HCT116 (cell line): ENCODE measurements at regions not wholly inside any gene's neighbourhood (a gene's known extent, or its start where the extent isn't known, plus 50 kb on each side); places are given as distances from the start of the nearest gene placed in this dataset.

Source experiments
- ATAC-seq: fragments of 200-7000 bp; cut with Tn5 transposase; 2 replicates; pipeline ENCODE4 v1.9.1; 2020; ENCODE audit warnings: mild to moderate bottlenecking, moderate library complexity
- BruUV-seq: library from RNA; stranded (reverse); fragments of 400-500 nt; replicated peaks from 2 replicates; lab custom pipeline; 2021; lab: Mats Ljungman, UMichigan
- CTCF ChIA-PET: fragments of 300-600 bp; sonication (Branson Sonifier 250); formaldehyde crosslinking; loops from one replicate; lab custom pipeline; 2021; ENCODE audit warnings: antibody characterized with exemption; lab: Charles Lee
- POLR2A ChIA-PET: fragments of 300-600, 350-600 bp; sonication (Branson Sonifier 250); formaldehyde crosslinking; loops from one replicate; lab custom pipeline; 2021; ENCODE audit warnings: antibody characterized with exemption; lab: Charles Lee
- RAD21 ChIA-PET, 2 experiments: fragments of 300-600 bp; sonication (Branson Sonifier 250); formaldehyde crosslinking; loops; one replicate each; lab custom pipeline; 2023; ENCODE audit warnings: low total read pairs in 2 of 2; ENCODE audit not compliant: uncharacterized antibody in 2 of 2, unreplicated experiment in 2 of 2, low non-redundant PET in 1 of 2; lab: Charles Lee
- DNase-seq: peaks from one replicate; pipeline ENCODE4 v3.0.0-alpha.2; 2010; ENCODE audit warnings: low read depth, low spot score
- H2AFZ ChIP-seq: fragments of 200-600 bp; shearing (Covaris generic), sonication (generic); 2 replicates; pipeline ENCODE4 v1.6.1; 2017; ENCODE audit warnings: low read depth, mixed run types, mixed read lengths, antibody characterized with exemption, low read length; ENCODE audit not compliant: poor library complexity, severe bottlenecking
- H3K27ac ChIP-seq: 2 replicates; pipeline ENCODE4 v1.5.1; 2012; ENCODE audit warnings: low read depth, low read length
- H3K27me3 ChIP-seq: fragments of 200-600 bp; sonication (generic); 2 replicates; pipeline ENCODE4 v1.6.1; 2016; ENCODE audit warnings: mixed run types, low read length, mixed read lengths; ENCODE audit not compliant: insufficient read depth
- H3K36me3 ChIP-seq, 2 experiments: fragments of 200-500 bp in 1 of 2; fragments of 200-600 bp in 1 of 2; sonication (Bioruptor generic) in 1 of 2; sonication (generic) in 1 of 2; 2 replicates each; pipeline versions ENCODE4 v1.5.1 to v1.6.1; 2014 to 2016; ENCODE audit warnings: low read length in 2 of 2, inconsistent platforms in 1 of 2, mixed read lengths in 1 of 2, mixed run types in 1 of 2; ENCODE audit not compliant: insufficient read depth in 2 of 2, control insufficient read depth in 1 of 2
- H3K4me1 ChIP-seq, 2 experiments: fragments of 200-600 bp in 1 of 2; sonication (generic) in 1 of 2; 2 replicates each; pipeline versions ENCODE4 v1.5.1 to v1.6.1; 2012 to 2017; ENCODE audit warnings: low read length in 2 of 2, inconsistent platforms in 1 of 2, mild to moderate bottlenecking in 1 of 2, mixed read lengths in 1 of 2, mixed run types in 1 of 2, moderate library complexity in 1 of 2; ENCODE audit not compliant: insufficient read depth in 2 of 2, control insufficient read depth in 1 of 2
- H3K4me2 ChIP-seq: fragments of 200-600 bp; sonication (generic); 2 replicates; pipeline ENCODE4 v1.6.1; 2017; ENCODE audit warnings: mixed run types, low read length, mixed read lengths
- H3K4me3 ChIP-seq, 2 experiments: fragments of 200-600 bp in 1 of 2; sonication (generic) in 1 of 2; replicated peaks in 1 of 2; 2 replicates each; pipeline ENCODE4 v1.5.1; 2011 to 2016; ENCODE audit warnings: low read length in 2 of 2, control low read depth in 1 of 2, low read depth in 1 of 2, mild to moderate bottlenecking in 1 of 2, mixed read lengths in 1 of 2, mixed run types in 1 of 2
- H3K79me2 ChIP-seq: fragments of 200-600 bp; sonication (generic); 2 replicates; pipeline ENCODE4 v1.6.1; 2017; ENCODE audit warnings: mild to moderate bottlenecking, mixed run types, low read length, moderate library complexity, mixed read lengths; ENCODE audit not compliant: insufficient read depth
- H3K9ac ChIP-seq: fragments of 200-600 bp; sonication (generic); 2 replicates; pipeline ENCODE4 v1.6.1; 2016; ENCODE audit warnings: low read length, mixed read lengths
- H3K9me2 ChIP-seq: fragments of 200-600 bp; sonication (generic), shearing (Covaris generic); 2 replicates; pipeline ENCODE4 v1.6.1; 2017; ENCODE audit warnings: mixed run types, mild to moderate bottlenecking, moderate library complexity; ENCODE audit not compliant: insufficient read depth
- H3K9me3 ChIP-seq, 2 experiments: fragments of 200-500 bp in 1 of 2; fragments of 200-600 bp in 1 of 2; sonication (Bioruptor generic) in 1 of 2; sonication (generic) in 1 of 2; 2 replicates each; pipeline ENCODE4 v1.6.1; 2014 to 2017; ENCODE audit warnings: low read length in 2 of 2, mixed read lengths in 2 of 2, inconsistent platforms in 1 of 2, low read depth in 1 of 2, mild to moderate bottlenecking in 1 of 2, mixed run types in 1 of 2, moderate library complexity in 1 of 2; ENCODE audit not compliant: control insufficient read depth in 1 of 2, insufficient read depth in 1 of 2
- H4K20me1 ChIP-seq: fragments of 200-600 bp; sonication (generic), shearing (Covaris generic); 2 replicates; pipeline ENCODE4 v1.6.1; 2017; ENCODE audit warnings: mixed run types, mild to moderate bottlenecking, moderate library complexity; ENCODE audit not compliant: insufficient read depth
- CBX3 ChIP-seq: IDR thresholded peaks from 2 replicates; pipeline ENCODE4 v1.6.1; 2012; ENCODE audit warnings: low read depth
- JUND ChIP-seq: IDR thresholded peaks from 2 replicates; pipeline ENCODE4 v1.6.1; 2012
- POLR2A ChIP-seq: IDR thresholded peaks from 2 replicates; pipeline ENCODE4 v1.7.0; 2011; ENCODE audit warnings: borderline replicate concordance; ENCODE audit not compliant: insufficient read depth, insufficient read length; ENCODE audit errors: extremely low read depth
- RAD21 ChIP-seq: IDR thresholded peaks from 2 replicates; pipeline ENCODE4 v1.6.1; 2012; ENCODE audit warnings: low read depth, mild to moderate bottlenecking
- SRF ChIP-seq: IDR thresholded peaks from 2 replicates; pipeline ENCODE4 v1.6.1; 2012; ENCODE audit warnings: low read depth
- TCF7L2 ChIP-seq: IDR thresholded peaks from 2 replicates; pipeline ENCODE4 v1.7.0; 2011; ENCODE audit warnings: borderline replicate concordance, inconsistent platforms; ENCODE audit not compliant: insufficient read depth, insufficient read length; ENCODE audit errors: extremely low read depth
- YY1 ChIP-seq: IDR thresholded peaks from 2 replicates; pipeline ENCODE4 v1.6.1; 2011; ENCODE audit warnings: low read length, low read depth, moderate library complexity, mild to moderate bottlenecking; ENCODE audit not compliant: insufficient replicate concordance; ENCODE audit errors: extremely low read depth
- ZFX ChIP-seq: fragments of 450-650 bp; IDR thresholded peaks from 2 replicates; pipeline ENCODE4 v1.6.1; 2017
- intact Hi-C: fragments of 100-400 bp; cut with micrococcal nuclease; formaldehyde crosslinking; loops from 2 replicates; pipeline ENCODE4 v1.10.0; 2022
- TF ChIP-seq, protein P1 (sequence below): IDR thresholded peaks from 2 replicates; pipeline ENCODE4 v1.6.1; 2012
- TF ChIP-seq, protein P2 (sequence below): IDR thresholded peaks from 2 replicates; pipeline ENCODE4 v1.6.1; 2012
- TF ChIP-seq, protein P3 (sequence below), 3 experiments: fragments of 200-600 bp in 1 of 3; sonication (generic) in 1 of 3; IDR thresholded peaks in 2 of 3; conservative IDR thresholded peaks in 1 of 3; 2 replicates each; pipeline ENCODE4 v1.5.1; 2012 to 2017; ENCODE audit warnings: low read depth in 2 of 3, low read length in 2 of 3, antibody characterized with exemption in 1 of 3, borderline replicate concordance in 1 of 3, control low read depth in 1 of 3, mild to moderate bottlenecking in 1 of 3, mixed read lengths in 1 of 3, mixed run types in 1 of 3, moderate library complexity in 1 of 3; ENCODE audit not compliant: insufficient read depth in 1 of 3
- TF ChIP-seq, protein P4 (sequence below): IDR thresholded peaks from 2 replicates; pipeline ENCODE4 v1.6.1; 2011; ENCODE audit warnings: mild to moderate bottlenecking, low read length, moderate library complexity; ENCODE audit not compliant: insufficient replicate concordance; ENCODE audit errors: extremely low read depth

DNA sequence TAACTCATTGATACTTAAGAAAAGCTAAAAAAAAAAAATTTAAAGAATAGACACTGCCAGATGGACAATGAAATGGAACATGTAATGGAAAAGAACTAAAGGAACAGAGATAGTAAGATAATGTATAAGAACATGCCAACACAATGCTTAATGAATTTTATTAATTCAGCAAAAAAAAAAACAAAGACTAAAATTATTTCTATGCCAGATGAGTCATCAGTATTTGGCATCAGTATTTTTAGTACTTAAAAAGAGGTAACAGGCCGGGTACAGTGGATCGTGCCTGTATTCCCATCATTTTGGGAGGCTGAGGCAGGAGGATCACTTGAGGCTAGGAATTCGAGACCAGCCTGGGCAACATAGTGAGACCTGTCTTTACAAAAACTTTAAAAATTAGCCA lies 168.5 kb downstream of the CYB561 start:
- no peak for TF ChIP-seq TCF7L2
- 0 out of 2 replicates have a peak, but pooled peaks have one; percentile 4 for TF ChIP-seq JUND
- 0 out of 2 replicates have a peak, but pooled peaks have one; percentile 13 for TF ChIP-seq CBX3
- TF ChIP-seq, protein P1, sequence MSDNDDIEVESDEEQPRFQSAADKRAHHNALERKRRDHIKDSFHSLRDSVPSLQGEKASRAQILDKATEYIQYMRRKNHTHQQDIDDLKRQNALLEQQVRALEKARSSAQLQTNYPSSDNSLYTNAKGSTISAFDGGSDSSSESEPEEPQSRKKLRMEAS = no peak
- intact Hi-C loops = no loop called here
- Histone ChIP-seq H3K27me3 (no peaks in the 10 kb centered on the region), H3K9me2 (no peaks in the 10 kb centered on the region), H2AFZ (no peak overlapping the region), H3K4me1 (peaks cover 43 to 54% of the 10 kb centered on the region in 2 experiments), H3K4me2 (no peak overlapping the region), H3K27ac (no peak overlapping the region), H3K36me3 (no peaks in the 10 kb centered on the region), H3K79me2 (no peaks in the 10 kb centered on the region), H3K9me3 (no peaks in the 10 kb centered on the region), H3K9ac (no peak overlapping the region), H3K4me3 (no peak overlapping the region), H4K20me1 (no peaks in the 10 kb centered on the region)
- no TSS peak for BruUV-seq
- no peak for ATAC-seq
- POLR2A ChIA-PET = interaction anchor here (1.2 kb wide), 1 partner anchor 12 kb away, joined by 5 read pairs; no protein-coding TSS in a partner anchor
- CTCF ChIA-PET = no interaction called here
- RAD21 ChIA-PET = no interaction called here
- no peak for DNase-seq

DNA sequence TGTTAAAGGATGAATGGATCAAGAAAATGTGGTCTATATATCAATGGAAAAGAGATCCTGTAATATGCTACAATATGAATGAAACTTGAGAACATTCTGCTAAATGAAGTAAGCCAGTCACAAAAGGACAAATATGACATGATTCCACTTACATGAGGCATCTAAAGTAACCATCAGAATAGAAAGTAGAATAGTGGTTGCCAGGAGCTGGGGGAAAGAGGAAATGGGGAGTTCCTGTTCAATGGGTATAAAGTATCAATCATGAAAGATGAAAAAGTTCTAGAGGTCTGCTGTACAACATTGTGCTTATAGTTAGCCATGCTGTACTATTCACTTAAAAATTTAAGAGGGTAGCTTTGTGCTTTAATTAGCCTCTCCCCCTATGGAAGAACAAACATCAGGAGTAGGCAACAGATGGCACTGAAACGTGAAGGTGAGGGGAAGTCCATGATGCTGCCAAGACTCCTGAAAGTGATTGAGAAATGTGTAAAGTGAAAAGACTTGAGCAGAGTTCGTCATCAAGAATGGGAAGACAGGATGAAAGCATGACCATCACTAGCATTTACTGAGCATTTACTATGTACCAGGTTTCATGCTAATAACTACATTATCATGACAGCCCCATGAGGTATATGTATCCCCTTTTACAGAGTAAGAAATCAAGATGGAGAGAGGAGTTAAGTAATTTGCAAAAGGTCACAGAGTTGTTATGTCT lies 167.2 kb downstream of the CYB561 start:
- Histone ChIP-seq H3K36me3 (no peaks in the 10 kb centered on the region), H3K4me3 (no peak overlapping the region), H3K4me2 (no peak overlapping the region), H3K9ac (no peak overlapping the region), H2AFZ (no peak overlapping the region), H4K20me1 (no peaks in the 10 kb centered on the region), H3K79me2 (no peaks in the 10 kb centered on the region), H3K9me2 (no peaks in the 10 kb centered on the region), H3K27me3 (no peaks in the 10 kb centered on the region), H3K27ac (no peak overlapping the region), H3K9me3 (no peaks in the 10 kb centered on the region), H3K4me1 (peaks cover 36 to 48% of the 10 kb centered on the region in 2 experiments)
- intact Hi-C loops = no loop called here
- BruUV-seq = no TSS peak
- ChIA-PET CTCF (no interaction called here), POLR2A (no interaction called here), RAD21 (no interaction called here)
- DNase-seq (no peak), ATAC-seq (no peak)
- TF ChIP-seq ZFX (no peak), RAD21 (no peak), SRF (no peak), JUND (no peak), POLR2A (no peak), YY1 (no peak)
- TF ChIP-seq, protein P2, sequence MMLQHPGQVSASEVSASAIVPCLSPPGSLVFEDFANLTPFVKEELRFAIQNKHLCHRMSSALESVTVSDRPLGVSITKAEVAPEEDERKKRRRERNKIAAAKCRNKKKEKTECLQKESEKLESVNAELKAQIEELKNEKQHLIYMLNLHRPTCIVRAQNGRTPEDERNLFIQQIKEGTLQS = no peak
- TF ChIP-seq, protein P3, sequence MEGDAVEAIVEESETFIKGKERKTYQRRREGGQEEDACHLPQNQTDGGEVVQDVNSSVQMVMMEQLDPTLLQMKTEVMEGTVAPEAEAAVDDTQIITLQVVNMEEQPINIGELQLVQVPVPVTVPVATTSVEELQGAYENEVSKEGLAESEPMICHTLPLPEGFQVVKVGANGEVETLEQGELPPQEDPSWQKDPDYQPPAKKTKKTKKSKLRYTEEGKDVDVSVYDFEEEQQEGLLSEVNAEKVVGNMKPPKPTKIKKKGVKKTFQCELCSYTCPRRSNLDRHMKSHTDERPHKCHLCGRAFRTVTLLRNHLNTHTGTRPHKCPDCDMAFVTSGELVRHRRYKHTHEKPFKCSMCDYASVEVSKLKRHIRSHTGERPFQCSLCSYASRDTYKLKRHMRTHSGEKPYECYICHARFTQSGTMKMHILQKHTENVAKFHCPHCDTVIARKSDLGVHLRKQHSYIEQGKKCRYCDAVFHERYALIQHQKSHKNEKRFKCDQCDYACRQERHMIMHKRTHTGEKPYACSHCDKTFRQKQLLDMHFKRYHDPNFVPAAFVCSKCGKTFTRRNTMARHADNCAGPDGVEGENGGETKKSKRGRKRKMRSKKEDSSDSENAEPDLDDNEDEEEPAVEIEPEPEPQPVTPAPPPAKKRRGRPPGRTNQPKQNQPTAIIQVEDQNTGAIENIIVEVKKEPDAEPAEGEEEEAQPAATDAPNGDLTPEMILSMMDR (IDR thresholded peaks at IDR 0.05 in 2 of 3, conservative IDR thresholded peaks at IDR 0.05 in 1 of 3; ENCODE audit: borderline replicate concordance in 1 of 3, insufficient read depth in 1 of 3, low read depth in 2 of 3, low read length in 2 of 3) = no peak
- TF ChIP-seq, protein P4, sequence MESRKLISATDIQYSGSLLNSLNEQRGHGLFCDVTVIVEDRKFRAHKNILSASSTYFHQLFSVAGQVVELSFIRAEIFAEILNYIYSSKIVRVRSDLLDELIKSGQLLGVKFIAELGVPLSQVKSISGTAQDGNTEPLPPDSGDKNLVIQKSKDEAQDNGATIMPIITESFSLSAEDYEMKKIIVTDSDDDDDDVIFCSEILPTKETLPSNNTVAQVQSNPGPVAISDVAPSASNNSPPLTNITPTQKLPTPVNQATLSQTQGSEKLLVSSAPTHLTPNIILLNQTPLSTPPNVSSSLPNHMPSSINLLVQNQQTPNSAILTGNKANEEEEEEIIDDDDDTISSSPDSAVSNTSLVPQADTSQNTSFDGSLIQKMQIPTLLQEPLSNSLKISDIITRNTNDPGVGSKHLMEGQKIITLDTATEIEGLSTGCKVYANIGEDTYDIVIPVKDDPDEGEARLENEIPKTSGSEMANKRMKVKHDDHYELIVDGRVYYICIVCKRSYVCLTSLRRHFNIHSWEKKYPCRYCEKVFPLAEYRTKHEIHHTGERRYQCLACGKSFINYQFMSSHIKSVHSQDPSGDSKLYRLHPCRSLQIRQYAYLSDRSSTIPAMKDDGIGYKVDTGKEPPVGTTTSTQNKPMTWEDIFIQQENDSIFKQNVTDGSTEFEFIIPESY = no peak
